ENCODE measurements at regions not wholly inside any gene's neighbourhood (a gene's known extent, or its start where the extent isn't known, plus 50 kb on each side); places are given as distances from the start of the nearest gene placed in this dataset.
"Not testable (repeated sequence)": the region's sequence is repeated elsewhere in the genome, so short reads cannot be mapped to it uniquely, and the experiment has no call there.

DNA sequence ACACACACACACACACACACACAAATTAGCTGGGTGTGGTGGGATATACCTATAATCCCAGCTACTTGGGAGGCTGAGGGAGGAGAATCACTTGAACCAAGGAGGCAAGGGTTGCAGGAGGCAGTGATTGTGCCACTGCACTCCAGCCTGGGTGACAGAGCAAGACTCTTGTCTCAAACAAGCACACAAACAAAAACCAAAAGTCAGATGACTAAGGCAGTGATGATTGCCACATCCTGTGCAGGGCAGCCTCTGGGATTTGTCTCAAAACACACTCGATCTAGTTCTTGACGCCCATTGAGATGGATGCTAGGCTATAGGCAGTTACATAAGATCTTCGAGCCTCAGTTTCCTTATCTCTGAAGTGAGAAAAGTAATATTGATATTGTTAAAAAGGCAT lies 183.1 kb upstream of the NOTCH2NLA start:
- H3K27ac ChIP-seq (ENCODE audit: low read depth in 2 of 2, low read length in 2 of 2); H3K27me3 ChIP-seq (ENCODE audit: control insufficient read depth, insufficient read depth, low read length); H3K36me3 ChIP-seq (ENCODE audit: control insufficient read depth in 2 of 3, insufficient read depth in 3 of 3, low read length in 3 of 3); intact Hi-C loops (cut with DNase I); DNase-seq; FAIRE-seq; H3K4me3 ChIP-seq (ENCODE audit: low read length in 3 of 3); H3K9me3 ChIP-seq (ENCODE audit: control insufficient read depth in 2 of 3, insufficient read depth in 1 of 3, low read length in 3 of 3); H3K4me1 ChIP-seq (ENCODE audit: control insufficient read depth in 2 of 3, insufficient read depth in 2 of 3, low read depth in 1 of 3, low read length in 3 of 3); H3K9ac ChIP-seq (ENCODE audit: low read length in 3 of 3): not testable (repeated sequence)

DNA sequence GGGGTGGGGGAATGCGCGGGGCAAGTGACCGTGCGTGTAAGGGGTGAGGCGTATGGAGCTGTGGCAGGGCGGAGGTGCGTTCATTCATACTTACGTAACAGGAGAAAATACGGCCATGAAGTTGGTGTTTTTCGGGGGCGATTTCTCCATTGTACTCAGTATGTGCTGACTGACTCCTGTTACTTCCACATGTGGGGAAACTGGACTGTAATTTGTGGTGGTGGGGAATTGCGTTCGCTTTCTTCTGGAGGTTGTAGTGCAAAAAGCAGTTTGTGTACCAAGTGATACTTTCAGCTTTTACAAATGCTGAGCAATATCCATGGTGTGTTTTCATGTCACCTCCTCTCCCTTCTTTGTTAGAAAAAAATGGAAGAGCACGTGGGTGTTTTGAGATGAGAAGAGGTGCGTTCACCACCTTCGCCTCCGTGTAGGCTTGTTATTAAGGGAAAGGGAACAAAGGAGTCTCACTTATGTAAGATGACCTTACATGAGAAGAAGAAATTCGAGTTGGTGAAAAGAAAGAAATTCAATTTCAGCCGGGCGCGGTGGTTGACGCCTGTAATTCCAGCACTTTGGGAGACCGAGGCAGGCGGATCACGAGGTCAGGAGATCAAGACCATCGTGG lies 181.1 kb upstream of the NOTCH2NLA start:
- H3K9me3 ChIP-seq (ENCODE audit: control insufficient read depth in 2 of 3, insufficient read depth in 1 of 3, low read length in 3 of 3); FAIRE-seq; H3K27me3 ChIP-seq (ENCODE audit: control insufficient read depth, insufficient read depth, low read length); intact Hi-C loops (cut with DNase I); H3K4me1 ChIP-seq (ENCODE audit: control insufficient read depth in 2 of 3, insufficient read depth in 2 of 3, low read depth in 1 of 3, low read length in 3 of 3); H3K36me3 ChIP-seq (ENCODE audit: control insufficient read depth in 2 of 3, insufficient read depth in 3 of 3, low read length in 3 of 3): not testable (repeated sequence)
- DNase-seq: peak in 4 of 5 donors; percentile 53 to 81 (median 67)
- peak overlapping the region in 1 of 3 donors; percentile 51 for H3K9ac ChIP-seq (ENCODE audit: low read length in 3 of 3)
- H3K27ac ChIP-seq (ENCODE audit: low read depth in 2 of 2, low read length in 2 of 2): peak overlapping the region in 1 of 2 donors; percentile 63
- peak overlapping the region; percentile 30 to 54 (median 50) for H3K4me3 ChIP-seq (ENCODE audit: low read length in 3 of 3)

DNA sequence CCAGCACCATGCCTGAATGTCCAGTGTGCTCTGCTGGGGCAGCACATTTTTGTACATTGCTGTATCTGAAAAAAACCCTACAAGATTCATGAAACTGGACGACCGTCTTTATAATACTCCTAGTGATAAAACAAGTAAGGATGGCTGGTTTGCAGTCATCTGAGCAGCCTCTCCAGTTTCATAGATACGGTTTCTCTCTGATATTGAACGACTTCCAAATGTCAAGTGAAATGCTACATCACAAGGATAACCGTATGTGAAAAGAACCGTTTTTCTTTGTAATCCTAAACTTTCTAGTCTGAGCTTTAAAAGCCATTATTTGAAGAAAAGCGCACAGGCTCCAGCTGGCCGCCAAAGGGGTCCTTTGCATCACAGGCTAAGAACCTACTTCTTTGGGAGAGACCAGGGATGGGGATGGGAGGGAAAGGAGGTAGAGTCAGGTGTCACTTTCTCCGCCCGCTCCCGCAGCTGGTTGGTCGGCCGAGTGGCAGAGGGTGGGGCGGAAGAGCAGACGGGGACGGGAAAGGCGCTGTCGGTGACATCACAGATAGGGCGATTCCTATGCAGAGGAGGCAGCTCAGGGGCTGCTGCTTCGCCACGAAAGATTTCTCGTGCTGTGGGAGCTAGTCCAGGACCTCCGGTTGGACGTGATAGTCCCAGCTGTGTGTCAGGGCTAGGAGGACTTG lies 180.4 kb upstream of the NOTCH2NLA start:
- not testable (repeated sequence) for H3K4me3 ChIP-seq (ENCODE audit: low read length in 3 of 3); H3K27ac ChIP-seq (ENCODE audit: low read depth in 2 of 2, low read length in 2 of 2)
- peak in 4 of 5 donors; percentile 70 to 90 (median 84) for DNase-seq

GRCh38 chr1:146401281-146401825 lies 172.5 kb upstream of the NOTCH2NLA start:
- H3K27me3 ChIP-seq (ENCODE audit: control insufficient read depth, insufficient read depth, low read length); intact Hi-C loops (cut with DNase I); H3K4me3 ChIP-seq (ENCODE audit: low read length in 3 of 3); H3K9me3 ChIP-seq (ENCODE audit: control insufficient read depth in 2 of 3, insufficient read depth in 1 of 3, low read length in 3 of 3); H3K36me3 ChIP-seq (ENCODE audit: control insufficient read depth in 2 of 3, insufficient read depth in 3 of 3, low read length in 3 of 3); H3K4me1 ChIP-seq (ENCODE audit: control insufficient read depth in 2 of 3, insufficient read depth in 2 of 3, low read depth in 1 of 3, low read length in 3 of 3); H3K9ac ChIP-seq (ENCODE audit: low read length in 3 of 3); FAIRE-seq; H3K27ac ChIP-seq (ENCODE audit: low read depth in 2 of 2, low read length in 2 of 2); DNase-seq: not testable (repeated sequence)

More for the DNA sequence above, 180.4 kb upstream of the NOTCH2NLA start:
- H3K9me3 ChIP-seq (ENCODE audit: control insufficient read depth in 2 of 3, insufficient read depth in 1 of 3, low read length in 3 of 3); FAIRE-seq; H3K9ac ChIP-seq (ENCODE audit: low read length in 3 of 3); H3K27me3 ChIP-seq (ENCODE audit: control insufficient read depth, insufficient read depth, low read length); H3K36me3 ChIP-seq (ENCODE audit: control insufficient read depth in 2 of 3, insufficient read depth in 3 of 3, low read length in 3 of 3); H3K4me1 ChIP-seq (ENCODE audit: control insufficient read depth in 2 of 3, insufficient read depth in 2 of 3, low read depth in 1 of 3, low read length in 3 of 3); intact Hi-C loops (cut with DNase I): not testable (repeated sequence)

GRCh38 chr1:146400173-146401121 lies 171.6 kb upstream of the NOTCH2NLA start:
- H3K9me3 ChIP-seq (ENCODE audit: control insufficient read depth in 2 of 3, insufficient read depth in 1 of 3, low read length in 3 of 3); H3K27me3 ChIP-seq (ENCODE audit: control insufficient read depth, insufficient read depth, low read length); H3K9ac ChIP-seq (ENCODE audit: low read length in 3 of 3); H3K36me3 ChIP-seq (ENCODE audit: control insufficient read depth in 2 of 3, insufficient read depth in 3 of 3, low read length in 3 of 3); H3K4me1 ChIP-seq (ENCODE audit: control insufficient read depth in 2 of 3, insufficient read depth in 2 of 3, low read depth in 1 of 3, low read length in 3 of 3); FAIRE-seq; H3K4me3 ChIP-seq (ENCODE audit: low read length in 3 of 3); H3K27ac ChIP-seq (ENCODE audit: low read depth in 2 of 2, low read length in 2 of 2); intact Hi-C loops (cut with DNase I): not testable (repeated sequence)
- peak in 1 of 5 donors; percentile 9 for DNase-seq

- H3K4me1 ChIP-seq (ENCODE audit: control insufficient read depth in 2 of 3, insufficient read depth in 2 of 3, low read depth in 1 of 3, low read length in 3 of 3); intact Hi-C loops (cut with DNase I); H3K9ac ChIP-seq (ENCODE audit: low read length in 3 of 3); DNase-seq; H3K27ac ChIP-seq (ENCODE audit: low read depth in 2 of 2, low read length in 2 of 2); H3K4me3 ChIP-seq (ENCODE audit: low read length in 3 of 3); FAIRE-seq; H3K27me3 ChIP-seq (ENCODE audit: control insufficient read depth, insufficient read depth, low read length); H3K36me3 ChIP-seq (ENCODE audit: control insufficient read depth in 2 of 3, insufficient read depth in 3 of 3, low read length in 3 of 3); H3K9me3 ChIP-seq (ENCODE audit: control insufficient read depth in 2 of 3, insufficient read depth in 1 of 3, low read length in 3 of 3): not testable (repeated sequence)
Measured at GRCh38 chr1:146399225-146399624, 170.4 kb upstream of the NOTCH2NLA start.

- H3K27ac ChIP-seq (ENCODE audit: low read depth in 2 of 2, low read length in 2 of 2); H3K9ac ChIP-seq (ENCODE audit: low read length in 3 of 3); FAIRE-seq; H3K27me3 ChIP-seq (ENCODE audit: control insufficient read depth, insufficient read depth, low read length); DNase-seq; H3K4me3 ChIP-seq (ENCODE audit: low read length in 3 of 3); H3K4me1 ChIP-seq (ENCODE audit: control insufficient read depth in 2 of 3, insufficient read depth in 2 of 3, low read depth in 1 of 3, low read length in 3 of 3); H3K9me3 ChIP-seq (ENCODE audit: control insufficient read depth in 2 of 3, insufficient read depth in 1 of 3, low read length in 3 of 3); intact Hi-C loops (cut with DNase I); H3K36me3 ChIP-seq (ENCODE audit: control insufficient read depth in 2 of 3, insufficient read depth in 3 of 3, low read length in 3 of 3): not testable (repeated sequence)
Measured at GRCh38 chr1:146396801-146397200, 168.0 kb upstream of the NOTCH2NLA start.
